ENCODE measurements at regions not wholly inside any gene's neighbourhood (a gene's known extent, or its start where the extent isn't known, plus 50 kb on each side); places are given as distances from the start of the nearest gene placed in this dataset.

GRCh38 chr19:28880735-28881401 lies 332.1 kb downstream of the UQCRFS1 start:
- TF ChIP-seq CTCF (IDR thresholded peaks at IDR 0.05) (no peak), POLR2A (IDR thresholded peaks at IDR 0.05) (no peak)

All from vagina (tissue), 2 donors.